Activated CD4-positive, alpha-beta memory T cell treated with anti-CD3 and anti-CD28 coated beads for 36 hours (primary cell): ENCODE measurements at regions not wholly inside any gene's neighbourhood (a gene's known extent, or its start where the extent isn't known, plus 50 kb on each side); places are given as distances from the start of the nearest gene placed in this dataset.

Source experiments
- CTCF ChIA-PET: fragments of 350-600 bp; sonication (Branson Sonifier 250); formaldehyde crosslinking; loops from one replicate; lab custom pipeline; 2021; ENCODE audit warnings: antibody characterized with exemption, inconsistent platforms; lab: Charles Lee
- POLR2A ChIA-PET: fragments of 350-600 bp; sonication (Branson Sonifier 250); formaldehyde crosslinking; loops from one replicate; lab custom pipeline; 2021; ENCODE audit warnings: antibody characterized with exemption; lab: Charles Lee
- DNase-seq: peaks from one replicate; pipeline ENCODE4 v3.0.0-alpha.2; 2020
- H3K27ac Mint-ChIP-seq: one replicate; pipeline ENCODE4 v1.8.0; 2021; ENCODE audit warnings: mixed read lengths
- H3K27me3 Mint-ChIP-seq: one replicate; pipeline ENCODE4 v1.8.0; 2021; ENCODE audit warnings: mixed read lengths
- H3K36me3 Mint-ChIP-seq: one replicate; pipeline ENCODE4 v1.8.0; 2021; ENCODE audit warnings: mixed read lengths
- H3K4me1 Mint-ChIP-seq: one replicate; pipeline ENCODE4 v1.8.0; 2021; ENCODE audit warnings: low read depth, mixed read lengths
- H3K4me3 Mint-ChIP-seq: one replicate; pipeline ENCODE4 v1.8.0; 2021; ENCODE audit warnings: mild to moderate bottlenecking, mixed read lengths
- H3K9me3 Mint-ChIP-seq: one replicate; pipeline ENCODE4 v1.8.0; 2021; ENCODE audit warnings: mixed read lengths
- intact Hi-C: fragments of 100-400 bp; cut with micrococcal nuclease; formaldehyde crosslinking; loops from one replicate; pipeline ENCODE4 v1.15.1; 2023

- H3K4me1 Mint-ChIP-seq: peaks cover 72% of the 10 kb centered on the region
- H3K9me3 Mint-ChIP-seq: no peaks in the 10 kb centered on the region
- H3K4me3 Mint-ChIP-seq: no peak overlapping the region
These were observed 231.8 kb upstream of the CRY1 start for GRCh38 chr12:107325075-107325608.

GRCh38 chr12:107326237-107326636 lies 232.9 kb upstream of the CRY1 start:
- Mint-ChIP-seq H3K4me1 (peaks cover 73% of the 10 kb centered on the region), H3K36me3 (peaks cover 3% of the 10 kb centered on the region), H3K4me3 (no peak overlapping the region), H3K9me3 (no peaks in the 10 kb centered on the region), H3K27me3 (no peaks in the 10 kb centered on the region), H3K27ac (no peak overlapping the region)
- ChIA-PET CTCF (interaction anchor here (1.0 to 2.8 kb wide), 2 partner anchors 76 to 195 kb away, joined by 3 to 10 read pairs; no protein-coding TSS in a partner anchor), POLR2A (no interaction called here)
- intact Hi-C loops: loop anchor here (10.0 kb wide), 1 partner anchor 1309 kb away; the partner anchor contains the start of gene SELPLG
- no peak for DNase-seq

More at GRCh38 chr12:107325075-107325608, 231.8 kb upstream of the CRY1 start:
- no peak overlapping the region for H3K27ac Mint-ChIP-seq
- no peak for DNase-seq
- H3K36me3 Mint-ChIP-seq: peaks cover 3% of the 10 kb centered on the region
- intact Hi-C loops: loop anchor here (10.0 kb wide), 1 partner anchor 1310 kb away; the partner anchor contains the start of gene SELPLG
- POLR2A ChIA-PET: no interaction called here
- H3K27me3 Mint-ChIP-seq: peaks cover 1% of the 10 kb centered on the region
- CTCF ChIA-PET: interaction anchor here (1.0 kb wide), 1 partner anchor 193 kb away, joined by 3 read pairs; no protein-coding TSS in a partner anchor

- Mint-ChIP-seq H3K27ac (no peak overlapping the region), H3K36me3 (peaks cover 3% of the 10 kb centered on the region), H3K27me3 (no peaks in the 10 kb centered on the region), H3K4me1 (peaks cover 66% of the 10 kb centered on the region), H3K4me3 (no peak overlapping the region), H3K9me3 (no peaks in the 10 kb centered on the region)
- ChIA-PET CTCF (interaction anchor here (1.5 to 2.8 kb wide), 2 partner anchors 75 to 196 kb away, joined by 4 to 10 read pairs; no protein-coding TSS in a partner anchor), POLR2A (no interaction called here)
- no peak for DNase-seq
- intact Hi-C loops: loop anchor here (10.0 kb wide), 1 partner anchor 1307 kb away; the partner anchor contains the start of gene SELPLG
These were observed 234.4 kb upstream of the CRY1 start for GRCh38 chr12:107327651-107328182.

DNA sequence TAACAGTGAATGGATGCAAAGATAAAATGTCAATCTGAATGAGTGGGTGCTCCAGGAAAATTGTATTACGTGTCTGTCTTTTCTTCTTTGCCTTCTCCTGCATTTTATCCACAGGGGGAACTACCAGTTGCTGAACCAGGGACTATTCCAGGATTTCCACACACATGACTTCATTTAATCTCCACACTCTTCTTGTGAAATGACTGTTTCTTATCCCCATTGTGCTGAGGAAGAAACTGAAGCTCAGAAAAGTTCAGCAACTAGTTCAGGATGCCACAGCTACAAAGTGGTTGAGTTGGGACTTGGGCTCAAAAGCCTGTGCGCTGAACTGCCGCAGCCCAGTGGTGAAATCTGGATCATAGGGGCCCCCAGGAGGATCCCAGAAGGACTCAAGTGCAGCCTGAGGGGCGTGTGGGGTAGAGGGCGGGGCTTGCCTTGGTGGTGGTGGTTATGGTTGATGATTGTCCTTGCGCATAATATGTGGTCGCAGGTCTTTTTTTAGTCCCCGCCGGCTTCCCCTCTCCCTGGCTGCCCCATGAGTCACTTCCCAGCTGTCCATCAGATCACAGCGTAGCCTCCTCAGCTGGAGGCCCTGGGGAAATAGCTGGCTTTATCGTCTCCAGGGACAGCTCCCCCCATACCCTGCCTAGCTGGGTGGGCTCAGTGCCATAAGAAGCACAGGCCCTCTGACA lies 235.2 kb upstream of the CRY1 start:
- intact Hi-C loops: loop anchor here (1.0 to 10.0 kb wide), 4 partner anchors 7 to 1306 kb away; partner anchors contain the start of gene SELPLG
- Mint-ChIP-seq H3K27ac (no peak overlapping the region), H3K4me1 (peaks cover 63% of the 10 kb centered on the region), H3K9me3 (no peaks in the 10 kb centered on the region), H3K27me3 (no peaks in the 10 kb centered on the region), H3K36me3 (peaks cover 3% of the 10 kb centered on the region), H3K4me3 (no peak overlapping the region)
- POLR2A ChIA-PET: interaction anchor here (1.2 to 1.5 kb wide), 2 partner anchors 8 to 41 kb away, joined by 4 to 8 read pairs; no protein-coding TSS in a partner anchor
- DNase-seq: peak; percentile 51
- CTCF ChIA-PET: interaction anchor here (1.4 to 1.5 kb wide), 2 partner anchors 8 to 197 kb away, joined by 4 to 6 read pairs; no protein-coding TSS in a partner anchor

DNA sequence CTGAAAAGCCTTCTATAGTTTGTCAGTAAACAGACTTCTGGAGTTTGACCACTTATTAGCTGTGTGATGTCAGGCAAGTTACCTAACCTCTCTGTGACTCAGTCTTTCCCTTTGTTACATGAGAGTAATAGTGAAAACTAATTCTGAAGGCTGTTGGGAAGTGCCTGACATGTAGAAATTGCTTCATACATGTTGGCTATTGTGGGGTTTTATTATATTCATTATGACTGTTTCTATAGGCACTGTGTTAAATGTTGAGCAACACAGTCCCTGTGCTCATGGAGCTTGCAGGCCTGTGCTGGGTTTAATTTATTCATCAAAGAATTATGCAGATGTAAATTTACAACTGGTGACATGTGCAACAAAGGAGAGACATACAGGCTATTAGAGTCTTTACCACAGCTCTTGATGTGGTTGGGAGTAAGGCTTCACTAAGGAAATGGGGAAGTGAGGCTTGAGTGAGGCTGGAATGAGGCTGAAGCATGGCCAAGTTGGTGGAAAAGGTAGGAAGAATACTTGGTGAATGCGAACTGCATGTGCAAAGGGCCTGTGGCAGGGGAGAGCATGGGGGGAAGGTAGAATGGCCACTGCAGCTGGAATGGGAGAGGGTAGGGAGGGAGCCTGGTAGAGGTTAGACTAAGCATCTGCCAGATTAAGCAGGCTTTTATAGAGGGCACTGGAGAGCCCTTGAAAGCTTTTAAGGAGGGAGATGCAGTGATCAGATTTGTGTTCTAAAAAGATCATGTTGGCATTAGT lies 236.4 kb upstream of the CRY1 start:
- Mint-ChIP-seq H3K36me3 (peaks cover 3% of the 10 kb centered on the region), H3K27ac (peak overlapping the region; percentile 8), H3K27me3 (no peaks in the 10 kb centered on the region), H3K9me3 (no peaks in the 10 kb centered on the region), H3K4me3 (no peak overlapping the region), H3K4me1 (peaks cover 63% of the 10 kb centered on the region)
- POLR2A ChIA-PET: interaction anchor here (1.0 to 1.5 kb wide), 4 partner anchors 9 to 43 kb away, joined by 3 to 8 read pairs (median 4); no protein-coding TSS in a partner anchor
- CTCF ChIA-PET: interaction anchor here (1.0 to 1.4 kb wide), 3 partner anchors 8 to 972 kb away, joined by 3 to 6 read pairs (median 3); partner anchors contain the start of gene POLR3B
- intact Hi-C loops: loop anchor here (1.0 to 10.0 kb wide), 5 partner anchors 8 to 1305 kb away; partner anchors contain the start of gene SELPLG
- no peak for DNase-seq

- DNase-seq: peak; percentile 58
- ChIA-PET CTCF (interaction anchor here (1.0 kb wide), 1 partner anchor 9 kb away, joined by 3 read pairs; no protein-coding TSS in a partner anchor), POLR2A (interaction anchor here (0.6 to 1.2 kb wide), 3 partner anchors 10 to 58 kb away, joined by 3 to 4 read pairs (median 3); no protein-coding TSS in a partner anchor)
- intact Hi-C loops: loop anchor here (2.0 kb wide), 1 partner anchor 22 kb away; no protein-coding TSS in a partner anchor
- Mint-ChIP-seq H3K9me3 (no peaks in the 10 kb centered on the region), H3K36me3 (peaks cover 3% of the 10 kb centered on the region), H3K4me1 (peaks cover 61% of the 10 kb centered on the region), H3K4me3 (no peak overlapping the region), H3K27me3 (no peaks in the 10 kb centered on the region), H3K27ac (no peak overlapping the region)
These were observed 237.6 kb upstream of the CRY1 start for GRCh38 chr12:107330831-107331431.

DNA sequence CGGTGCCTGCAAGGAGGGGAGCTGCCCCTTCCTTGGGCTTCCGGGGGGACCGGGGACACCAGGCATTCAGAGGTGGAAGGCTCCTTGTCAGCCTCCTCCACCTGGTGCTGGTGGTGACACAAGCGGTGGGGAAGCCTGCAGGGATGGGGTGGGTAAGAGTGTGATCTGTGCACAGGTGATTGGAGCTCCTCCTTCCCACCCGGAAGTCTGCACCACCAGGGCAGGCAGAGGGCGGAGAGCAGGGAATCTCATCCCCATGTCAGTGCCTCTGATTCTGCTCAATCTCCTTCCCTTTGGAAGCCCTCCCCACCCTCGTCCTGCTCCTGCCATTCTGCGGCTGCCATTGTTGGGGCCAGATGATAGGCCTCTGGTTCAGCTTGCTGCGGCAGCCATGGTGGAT lies 238.1 kb upstream of the CRY1 start:
- intact Hi-C loops: loop anchor here (2.0 kb wide), 1 partner anchor 21 kb away; no protein-coding TSS in a partner anchor
- CTCF ChIA-PET: no interaction called here
- DNase-seq: no peak
- no peak overlapping the region for H3K4me3 Mint-ChIP-seq
- no peak overlapping the region for H3K27ac Mint-ChIP-seq
- H3K9me3 Mint-ChIP-seq: no peaks in the 10 kb centered on the region
- peaks cover 3% of the 10 kb centered on the region for H3K36me3 Mint-ChIP-seq
- peaks cover 64% of the 10 kb centered on the region for H3K4me1 Mint-ChIP-seq
- no peaks in the 10 kb centered on the region for H3K27me3 Mint-ChIP-seq
- POLR2A ChIA-PET: interaction anchor here (0.9 to 1.2 kb wide), 2 partner anchors 12 to 58 kb away, joined by 3 to 4 read pairs; no protein-coding TSS in a partner anchor

- peaks cover 66% of the 10 kb centered on the region for H3K4me1 Mint-ChIP-seq
- ChIA-PET POLR2A (no interaction called here), CTCF (no interaction called here)
- no peaks in the 10 kb centered on the region for H3K9me3 Mint-ChIP-seq
- H3K27me3 Mint-ChIP-seq: no peaks in the 10 kb centered on the region
- intact Hi-C loops: loop anchor here (2.0 kb wide), 1 partner anchor 21 kb away; no protein-coding TSS in a partner anchor
- DNase-seq: no peak
- H3K4me3 Mint-ChIP-seq: no peak overlapping the region
- H3K27ac Mint-ChIP-seq: no peak overlapping the region
- peaks cover 3% of the 10 kb centered on the region for H3K36me3 Mint-ChIP-seq
These were observed 238.6 kb upstream of the CRY1 start for GRCh38 chr12:107331912-107332311.

GRCh38 chr12:107332743-107333142 lies 239.4 kb upstream of the CRY1 start:
- Mint-ChIP-seq H3K9me3 (no peaks in the 10 kb centered on the region), H3K27ac (no peak overlapping the region), H3K4me1 (peaks cover 68% of the 10 kb centered on the region), H3K27me3 (no peaks in the 10 kb centered on the region), H3K36me3 (peaks cover 3% of the 10 kb centered on the region), H3K4me3 (no peak overlapping the region)
- CTCF ChIA-PET: no interaction called here
- intact Hi-C loops: no loop called here
- no peak for DNase-seq
- POLR2A ChIA-PET: no interaction called here

GRCh38 chr12:107335802-107336570 lies 242.6 kb upstream of the CRY1 start:
- H3K27me3 Mint-ChIP-seq: no peaks in the 10 kb centered on the region
- DNase-seq: no peak
- no peak overlapping the region for H3K4me3 Mint-ChIP-seq
- CTCF ChIA-PET: no interaction called here
- no peaks in the 10 kb centered on the region for H3K36me3 Mint-ChIP-seq
- H3K4me1 Mint-ChIP-seq: peaks cover 53% of the 10 kb centered on the region
- no peaks in the 10 kb centered on the region for H3K9me3 Mint-ChIP-seq
- POLR2A ChIA-PET: no interaction called here
- intact Hi-C loops: loop anchor here (2.0 kb wide), 1 partner anchor 15 kb away; no protein-coding TSS in a partner anchor
- H3K27ac Mint-ChIP-seq: no peak overlapping the region
